HG03354 (cell line): ENCODE measurements at regions not wholly inside any gene's neighbourhood (a gene's known extent, or its start where the extent isn't known, plus 50 kb on each side); places are given as distances from the start of the nearest gene placed in this dataset.

Source experiments
- ATAC-seq: cut with Tn5 transposase; IDR thresholded peaks from one replicate; pipeline ENCODE4 v1.9.1; 2021; ENCODE audit warnings: mild to moderate bottlenecking; ENCODE audit not compliant: unreplicated experiment, poor library complexity, severe bottlenecking

DNA sequence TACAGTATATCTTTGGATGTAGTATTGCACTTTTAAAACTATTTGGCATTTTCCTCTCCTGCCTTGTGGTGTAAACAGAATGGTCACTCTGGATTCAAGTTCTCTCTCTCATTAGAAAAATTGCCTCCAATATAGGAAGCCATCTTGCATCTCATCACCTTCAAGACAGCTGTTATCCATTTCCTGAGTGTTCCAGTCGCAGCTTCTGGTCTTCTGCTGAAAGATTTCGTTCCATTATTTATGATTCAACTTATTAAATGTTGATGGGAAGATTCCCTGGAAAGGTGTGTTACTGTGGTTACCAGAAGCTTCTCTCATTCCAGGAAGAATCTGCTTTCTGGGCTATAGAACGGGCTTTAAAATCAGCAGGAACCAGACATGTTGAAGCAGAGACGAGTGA, 568.3 kb upstream of the SLIT2 start:
- ATAC-seq: no peak

DNA sequence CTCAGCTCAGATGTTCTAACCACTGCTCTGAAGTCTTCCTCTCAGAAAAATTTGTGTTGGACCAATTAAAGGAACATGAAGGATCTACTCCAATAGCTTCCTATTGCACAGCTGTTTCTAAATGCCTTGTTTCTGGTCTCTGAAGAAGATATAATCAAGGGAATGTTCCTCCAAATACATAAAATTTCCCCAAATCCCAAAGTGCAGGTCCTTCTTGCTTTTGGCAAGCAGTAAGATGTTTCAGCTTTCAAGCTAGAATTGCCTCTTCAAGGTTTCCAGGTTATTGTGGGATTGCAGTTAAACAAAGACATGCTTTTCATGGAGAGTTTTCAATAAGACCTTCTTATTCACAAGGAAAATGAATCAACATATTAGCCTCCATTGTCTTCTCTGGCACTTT, 574.5 kb upstream of the SLIT2 start:
- ATAC-seq: no peak

DNA sequence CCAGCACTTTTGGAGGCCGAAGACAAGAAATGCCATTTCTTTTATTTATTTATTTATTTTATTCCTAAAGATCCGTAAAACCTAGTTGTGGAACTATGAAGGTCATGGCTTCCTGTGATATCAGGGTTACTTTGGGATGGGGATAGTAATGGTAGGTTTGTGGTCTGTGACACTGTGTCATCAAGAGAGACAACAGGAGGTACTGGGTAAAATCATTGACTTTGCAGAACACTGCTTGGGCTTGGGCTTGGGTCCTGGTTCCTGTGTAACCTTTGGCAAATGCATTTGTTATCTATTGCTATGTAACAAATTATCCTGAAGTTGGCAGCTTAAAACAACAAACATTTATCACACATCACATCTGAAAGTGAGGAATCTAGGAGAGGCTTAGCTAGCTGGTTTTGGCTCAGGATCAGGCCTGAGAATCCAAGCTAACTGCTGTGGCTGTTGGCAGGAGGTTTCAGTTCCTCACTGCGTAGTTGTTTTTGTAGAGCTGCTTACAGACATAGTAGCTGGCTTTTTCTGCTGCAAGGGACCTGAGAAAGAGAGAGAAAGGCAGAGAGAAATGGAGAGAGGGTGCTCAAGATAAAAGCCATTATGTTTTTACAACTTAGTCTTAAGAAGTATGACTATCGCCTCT, 576.4 kb upstream of the SLIT2 start:
- ATAC-seq: no peak

DNA sequence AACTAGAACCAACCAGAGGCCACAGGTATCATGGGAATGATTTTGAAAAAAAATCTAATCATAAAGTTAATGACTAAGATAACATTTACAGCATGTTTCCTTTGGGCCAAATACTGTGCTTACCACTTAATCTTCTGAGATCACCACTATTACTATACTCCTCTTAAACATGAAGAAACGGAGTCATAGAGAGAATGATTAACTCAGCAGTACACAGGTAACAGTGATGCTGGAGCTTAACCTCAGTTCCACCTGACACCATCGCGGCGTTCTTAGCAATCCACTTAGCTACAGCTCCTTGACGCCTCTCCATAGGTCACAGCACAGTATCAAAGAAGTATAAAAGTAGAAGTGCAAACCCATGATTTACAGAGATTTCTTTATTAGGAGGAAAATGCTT, 592.6 kb upstream of the SLIT2 start:
- no peak for ATAC-seq

DNA sequence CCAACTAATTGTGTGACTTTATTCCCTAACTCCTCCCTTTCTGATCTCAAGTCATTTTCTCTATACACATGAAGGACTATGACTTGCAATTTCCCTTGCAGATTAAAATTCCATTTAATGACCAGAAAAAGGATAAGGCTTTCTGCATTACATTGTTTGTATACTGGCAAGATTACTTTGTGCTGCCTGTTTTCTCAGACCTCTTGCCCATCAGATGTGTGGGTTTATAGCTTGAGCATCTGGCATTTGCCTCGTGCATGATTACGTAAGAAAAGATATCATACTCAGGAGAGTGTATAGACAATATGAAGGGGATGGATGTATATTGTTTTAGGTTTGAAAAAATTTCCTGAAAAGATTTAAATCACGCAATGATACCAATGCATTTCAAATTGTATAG, 593.8 kb upstream of the SLIT2 start:
- ATAC-seq: no peak

DNA sequence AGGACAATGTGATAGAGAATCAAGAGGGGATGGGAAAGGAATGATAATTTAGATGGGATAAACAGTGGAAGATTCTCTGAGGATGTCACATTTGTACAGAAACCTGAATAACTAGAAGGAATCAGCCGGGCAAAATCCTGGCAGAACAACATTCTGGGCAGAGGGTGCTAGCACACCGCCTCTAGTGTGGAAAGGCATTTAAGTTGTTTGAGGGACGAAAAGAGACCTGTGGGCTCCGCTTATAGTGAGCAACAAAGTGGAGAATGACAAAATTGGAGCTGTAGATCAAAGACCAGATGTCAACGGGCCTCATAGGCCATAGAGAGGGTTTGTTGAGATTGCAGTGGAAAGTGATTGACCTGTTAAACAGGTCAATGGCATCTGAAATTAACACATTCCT, 596.0 kb upstream of the SLIT2 start:
- ATAC-seq: no peak

DNA sequence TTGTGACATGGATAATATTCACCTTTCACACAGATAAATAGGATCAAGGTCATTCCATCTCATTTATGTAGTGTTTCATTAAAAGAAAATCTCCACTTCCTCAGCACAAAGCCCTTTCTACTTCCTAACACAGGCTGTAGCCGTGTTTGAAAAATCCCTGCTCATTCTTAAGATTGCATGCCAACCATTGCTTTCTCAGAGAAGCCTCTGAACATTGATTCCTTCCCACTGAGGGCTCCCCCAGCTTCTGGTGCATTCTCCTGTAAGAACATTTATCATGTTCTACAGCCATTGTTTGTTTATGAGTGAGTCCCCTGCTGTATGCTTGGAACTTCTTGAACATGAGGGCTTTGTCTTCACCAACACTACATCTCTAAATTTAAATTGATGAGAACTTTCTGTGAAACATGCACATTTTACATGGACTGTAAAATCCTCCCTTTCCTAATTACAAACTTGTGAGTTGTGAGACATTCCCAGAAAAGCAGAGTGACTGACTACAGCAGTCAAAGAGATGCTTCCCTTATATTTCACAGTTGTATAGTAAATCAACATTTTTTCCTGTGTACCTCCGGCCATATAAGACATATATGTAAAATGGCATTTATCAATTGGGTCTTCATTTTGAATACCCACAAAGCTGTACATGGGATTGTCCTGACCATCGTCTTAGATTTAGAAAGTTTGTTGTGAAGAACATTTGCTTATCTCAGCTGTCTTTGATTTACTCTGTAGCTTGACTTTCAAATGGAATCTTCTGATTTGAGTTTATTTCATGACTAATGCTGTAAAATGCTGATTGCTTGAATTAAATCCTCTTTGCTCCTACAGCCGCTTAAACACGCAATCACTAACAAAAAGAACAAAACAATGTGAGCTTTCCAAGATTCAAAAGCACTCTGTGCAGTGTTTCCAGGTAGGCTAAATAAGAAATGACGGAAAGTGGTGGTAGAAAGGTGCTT, 600.5 kb upstream of the SLIT2 start:
- no peak for ATAC-seq

DNA sequence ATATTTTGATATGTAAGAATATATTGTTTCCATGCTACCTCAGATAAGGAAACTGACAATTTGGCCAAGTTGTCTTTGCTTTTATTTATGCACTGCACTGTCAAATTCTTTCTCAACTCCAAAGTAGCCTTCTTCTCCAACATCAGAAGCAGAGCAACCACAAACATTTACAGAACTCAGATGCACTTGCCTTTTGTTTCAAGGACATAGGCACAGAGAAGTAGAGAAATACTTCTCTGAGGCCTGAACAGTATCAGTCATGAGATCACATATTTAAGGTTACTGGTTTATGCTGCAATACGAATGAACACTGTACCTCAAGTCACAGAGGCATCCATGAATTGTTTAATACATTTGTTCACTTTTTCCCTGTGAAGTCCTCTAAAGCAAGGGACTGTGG, 606.1 kb upstream of the SLIT2 start:
- no peak for ATAC-seq

DNA sequence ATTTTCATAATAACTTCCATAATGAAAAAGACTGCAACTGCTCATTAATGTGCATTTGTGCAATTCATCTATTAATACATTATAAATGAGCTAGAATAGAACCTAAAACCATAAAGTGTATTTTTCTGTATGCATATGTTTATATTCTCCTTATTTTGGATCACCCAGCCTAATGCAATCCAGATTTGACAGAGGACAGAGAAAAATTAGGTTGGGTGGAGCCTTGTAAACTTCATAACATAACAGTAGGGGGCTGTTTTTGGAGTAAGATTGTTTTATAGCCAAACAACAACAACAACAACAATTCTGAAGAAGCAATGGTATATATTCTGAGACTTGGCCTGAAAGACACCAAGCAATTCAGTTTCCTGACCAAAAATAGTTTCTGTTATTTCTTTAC, 615.3 kb upstream of the SLIT2 start:
- ATAC-seq: no peak

DNA sequence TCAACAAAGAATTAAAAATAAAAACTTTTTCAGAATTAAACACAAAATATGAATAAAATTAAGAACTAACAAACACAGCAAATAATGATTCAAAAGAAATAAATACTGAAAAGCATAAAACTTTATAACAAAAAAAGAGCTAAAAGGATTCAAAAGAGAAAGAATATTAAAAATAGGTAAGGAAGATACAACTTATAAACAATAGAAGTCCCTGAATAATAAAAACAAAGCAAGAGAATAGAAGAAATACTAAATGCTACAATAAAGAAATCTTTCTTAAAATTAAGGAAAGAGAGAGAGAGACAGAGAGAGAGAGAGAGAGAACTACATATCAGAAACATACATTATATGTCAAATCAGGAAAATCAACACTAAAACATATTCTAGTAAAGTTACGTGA, 619.9 kb upstream of the SLIT2 start:
- no peak for ATAC-seq

DNA sequence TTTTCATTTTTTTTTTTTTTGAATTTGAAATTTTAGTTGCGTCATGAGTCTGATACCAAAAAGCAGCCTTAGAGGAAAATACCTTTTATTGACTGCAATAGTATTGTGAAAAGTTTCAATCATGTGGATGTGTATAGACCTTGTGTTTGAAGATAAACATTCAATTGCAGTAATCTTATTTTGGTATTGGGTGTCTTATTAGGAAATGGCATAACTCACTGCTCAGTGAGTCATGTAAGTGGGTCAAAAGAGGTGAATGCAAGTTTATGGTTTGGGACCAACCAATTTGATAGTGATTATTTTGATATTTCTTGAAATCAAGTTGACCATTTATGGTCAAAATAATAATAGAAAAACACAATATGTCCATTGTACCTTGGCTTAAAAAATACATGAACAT, 627.8 kb upstream of the SLIT2 start:
- no peak for ATAC-seq

DNA sequence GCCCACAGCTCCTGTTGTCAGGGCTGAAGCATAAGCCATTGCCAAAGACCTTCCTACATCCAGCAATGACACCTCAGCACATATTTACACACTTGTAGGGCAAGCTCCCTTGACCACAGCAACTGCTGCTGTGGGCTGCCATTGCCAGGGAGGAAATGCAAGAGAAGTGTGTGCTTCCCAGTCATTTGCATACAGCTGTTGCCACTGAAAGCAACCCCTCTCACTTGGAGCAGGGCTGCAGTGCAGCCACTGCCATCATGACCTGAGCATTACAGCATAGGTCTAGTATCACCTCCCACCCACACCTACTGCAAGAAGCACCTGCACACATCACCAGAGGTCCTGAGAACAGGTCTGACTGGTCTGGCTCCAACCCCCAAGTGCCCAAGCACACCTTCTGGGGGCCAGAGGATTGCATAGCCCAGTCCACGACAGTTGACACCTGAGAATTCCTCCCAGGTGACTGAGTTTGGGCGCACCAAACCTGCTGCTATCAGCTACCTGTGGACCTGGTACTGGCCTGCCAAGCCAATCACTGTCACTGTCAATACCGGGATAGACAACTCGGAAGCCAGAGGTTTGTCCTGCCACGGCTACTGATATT, 636.5 kb upstream of the SLIT2 start:
- ATAC-seq: no peak

DNA sequence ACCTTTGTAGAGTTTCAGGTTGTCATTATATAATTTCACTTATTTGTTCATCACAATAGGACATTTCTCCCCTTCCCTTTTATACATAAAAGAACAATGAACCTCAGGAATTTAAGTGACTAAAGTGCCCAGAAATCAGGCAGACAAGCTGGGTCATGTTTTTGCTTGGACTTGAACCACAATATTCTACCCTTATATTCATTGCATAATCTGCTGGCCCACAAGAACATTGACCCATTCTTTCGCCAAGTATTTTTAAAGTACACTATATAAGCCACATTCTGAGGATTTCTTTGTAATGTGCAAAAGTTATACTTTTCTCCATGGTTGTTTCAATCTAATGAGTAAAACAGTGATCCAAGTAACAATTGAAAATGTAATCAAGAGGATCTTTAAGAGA, 637.5 kb upstream of the SLIT2 start:
- no peak for ATAC-seq

DNA sequence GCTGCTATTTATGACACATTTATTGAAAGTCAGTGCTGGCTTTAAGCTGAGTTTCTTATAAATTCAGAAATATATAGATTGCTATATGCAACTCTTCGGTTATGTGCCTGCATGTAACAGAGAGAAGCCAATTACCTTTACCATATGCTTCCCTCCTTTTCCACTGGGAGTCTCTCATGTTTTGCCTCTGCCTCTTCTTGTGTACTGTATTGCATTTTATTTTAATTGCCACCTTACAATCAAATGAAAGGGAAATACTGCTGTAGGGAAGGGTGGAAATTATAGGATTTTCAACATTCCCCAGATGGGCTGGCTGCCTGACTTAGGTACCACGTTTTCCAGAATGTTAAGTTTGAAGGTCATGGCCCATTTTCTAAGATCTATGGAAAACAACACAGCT, 655.4 kb upstream of the SLIT2 start:
- ATAC-seq: no peak

DNA sequence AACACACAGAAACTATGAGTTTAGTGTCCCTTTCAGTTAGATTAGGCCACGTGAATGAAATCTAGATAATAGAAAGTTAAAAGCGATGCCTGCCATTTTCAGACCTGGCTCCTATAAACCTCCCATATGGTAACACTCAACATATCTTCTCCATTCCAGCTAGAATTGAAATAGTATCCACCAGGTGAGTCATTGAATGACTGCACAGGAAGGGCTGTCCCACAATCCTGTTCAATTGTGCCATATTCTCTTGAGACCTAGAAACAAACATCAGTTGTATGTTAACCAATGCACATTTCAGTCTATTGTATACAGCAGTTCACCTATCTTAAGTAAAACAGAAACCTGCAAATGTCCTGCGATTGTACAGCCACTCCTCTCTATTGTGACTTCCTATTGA, 659.3 kb upstream of the SLIT2 start:
- ATAC-seq: no peak

DNA sequence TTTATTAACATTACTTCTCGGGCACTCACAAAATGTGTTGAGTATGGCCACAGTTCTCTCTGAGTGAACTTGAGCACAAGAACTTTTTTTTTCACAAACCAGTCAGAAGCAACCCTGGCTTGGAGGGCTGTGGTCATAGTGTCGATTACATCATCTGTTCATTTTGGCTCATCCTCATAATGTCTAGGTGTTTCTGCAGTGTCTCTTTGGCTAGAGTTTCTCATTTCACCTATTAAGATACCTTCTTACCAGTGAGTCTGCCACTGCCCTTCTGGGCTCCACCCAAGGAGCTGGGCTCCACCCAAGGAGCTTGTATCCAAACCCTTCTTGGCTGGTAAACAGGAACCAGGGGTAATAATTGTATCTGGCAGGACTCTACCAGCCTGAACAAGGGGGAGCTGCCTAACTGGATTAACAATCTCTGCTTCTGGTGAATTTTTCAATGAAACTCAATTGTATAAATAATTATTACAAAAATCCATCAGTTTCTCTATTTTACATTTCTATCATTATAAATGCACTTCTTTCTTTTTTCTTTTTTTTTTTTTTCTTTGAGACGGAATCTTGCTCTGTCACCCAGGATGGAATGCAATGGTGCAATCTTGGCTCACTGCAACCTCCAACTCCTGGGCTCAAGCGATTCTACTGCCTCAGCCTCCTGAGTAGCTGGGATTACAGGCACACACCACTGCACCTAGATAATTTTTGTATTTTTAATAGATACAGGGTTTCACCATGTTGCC, 667.7 kb upstream of the SLIT2 start:
- no peak for ATAC-seq

DNA sequence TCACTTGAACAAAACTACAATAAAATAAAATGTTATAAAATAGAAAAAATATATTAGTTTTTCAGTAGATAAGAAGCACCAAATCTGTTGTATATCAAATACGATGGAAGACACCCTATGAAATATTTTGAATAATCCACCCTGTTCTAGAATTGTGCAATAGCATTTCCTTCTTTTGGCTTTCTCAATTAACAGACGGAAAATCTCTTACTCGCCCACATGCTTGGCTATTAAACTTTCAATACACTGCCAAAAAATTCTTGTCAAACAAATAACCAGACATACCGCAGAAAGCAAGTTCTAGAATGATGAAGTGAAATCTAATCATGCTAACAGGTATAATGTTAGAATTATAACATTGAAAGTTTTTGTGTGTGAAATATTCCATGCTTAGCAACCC, 671.6 kb upstream of the SLIT2 start:
- ATAC-seq: no peak

DNA sequence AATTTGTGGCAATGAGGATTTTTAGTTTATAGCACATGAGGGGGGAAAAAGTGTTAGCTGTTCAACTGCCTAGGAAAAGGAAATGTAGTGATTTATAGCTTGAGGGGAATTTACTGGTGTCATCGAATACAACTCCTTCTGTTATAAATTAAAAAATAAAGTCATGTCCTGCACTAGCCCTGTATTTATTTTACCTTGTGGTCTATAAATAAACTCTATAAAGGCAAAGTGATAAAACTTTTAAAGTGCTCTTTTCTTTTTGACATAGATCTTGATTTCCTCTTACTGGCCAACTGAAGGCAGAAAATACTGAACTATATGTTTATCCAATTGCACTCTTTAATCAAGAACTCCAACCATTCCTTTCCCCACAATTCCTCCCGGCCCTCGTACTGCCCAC, 672.1 kb upstream of the SLIT2 start:
- no peak for ATAC-seq

DNA sequence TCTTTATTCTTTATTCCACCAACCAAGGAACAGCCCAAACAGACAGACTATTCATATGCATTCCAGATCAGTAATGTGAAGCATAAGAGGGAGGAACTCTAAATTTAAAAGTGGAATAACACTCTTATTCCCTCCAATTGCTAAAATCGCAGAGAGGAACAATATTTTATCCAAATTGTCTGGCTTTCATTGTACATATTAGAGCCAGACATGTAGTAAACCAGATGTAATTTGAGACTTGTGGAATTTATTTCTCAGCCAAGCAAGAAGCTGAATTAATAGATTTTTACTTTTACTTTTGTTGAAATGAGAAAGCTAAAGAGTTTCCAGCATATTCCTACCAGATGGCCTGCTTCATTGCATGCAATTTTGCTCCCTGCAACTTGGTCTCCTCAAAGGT, 674.6 kb upstream of the SLIT2 start:
- no peak for ATAC-seq

DNA sequence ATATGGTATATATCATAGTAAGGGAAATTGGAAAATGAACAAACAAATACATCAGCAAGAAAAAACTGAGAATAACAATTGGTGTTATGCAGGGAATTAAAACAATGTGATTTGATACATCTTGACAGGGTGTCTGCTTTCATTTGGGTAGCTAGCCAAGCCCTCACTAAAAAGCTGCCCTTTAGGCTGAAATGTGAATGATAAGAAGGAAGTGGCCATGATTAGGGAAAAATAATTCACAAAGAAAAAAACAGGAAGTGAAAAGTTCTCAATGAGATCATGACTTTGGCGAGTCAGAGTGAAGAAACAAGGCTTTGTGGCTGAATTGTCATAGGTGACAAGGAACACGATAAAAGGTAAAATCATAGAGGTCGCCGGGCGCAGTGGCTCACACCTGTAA, 675.8 kb upstream of the SLIT2 start:
- no peak for ATAC-seq
